Upper lobe of left lung (tissue), 4 donors: ENCODE measurements at regions not wholly inside any gene's neighbourhood (a gene's known extent, or its start where the extent isn't known, plus 50 kb on each side); places are given as distances from the start of the nearest gene placed in this dataset.
"Not testable (repeated sequence)": the region's sequence is repeated elsewhere in the genome, so short reads cannot be mapped to it uniquely, and the experiment has no call there.

Experiments
- CTCF ChIP-seq, 6 experiments: fragments of 450-650 bp in 4 of 6; fragments of 200-600 bp in 2 of 6; sonication (generic) in 2 of 6; IDR thresholded peaks; one replicate each; pipeline ENCODE4 v1.5.1; 2016 to 2019; ENCODE audit warnings: antibody characterized with exemption in 6 of 6
- POLR2A ChIP-seq, 4 donors: fragments of 450-650 bp; IDR thresholded peaks; one replicate each; pipeline ENCODE4 v1.5.1; 2016 to 2017; ENCODE audit warnings: antibody characterized with exemption in 4 of 4, mild to moderate bottlenecking in 2 of 4
- POLR2AphosphoS5 ChIP-seq, 2 donors: sonication (generic); formaldehyde crosslinking; IDR thresholded peaks; one replicate each; pipeline ENCODE4 v1.5.1; 2017; ENCODE audit warnings: antibody characterized with exemption in 2 of 2

DNA sequence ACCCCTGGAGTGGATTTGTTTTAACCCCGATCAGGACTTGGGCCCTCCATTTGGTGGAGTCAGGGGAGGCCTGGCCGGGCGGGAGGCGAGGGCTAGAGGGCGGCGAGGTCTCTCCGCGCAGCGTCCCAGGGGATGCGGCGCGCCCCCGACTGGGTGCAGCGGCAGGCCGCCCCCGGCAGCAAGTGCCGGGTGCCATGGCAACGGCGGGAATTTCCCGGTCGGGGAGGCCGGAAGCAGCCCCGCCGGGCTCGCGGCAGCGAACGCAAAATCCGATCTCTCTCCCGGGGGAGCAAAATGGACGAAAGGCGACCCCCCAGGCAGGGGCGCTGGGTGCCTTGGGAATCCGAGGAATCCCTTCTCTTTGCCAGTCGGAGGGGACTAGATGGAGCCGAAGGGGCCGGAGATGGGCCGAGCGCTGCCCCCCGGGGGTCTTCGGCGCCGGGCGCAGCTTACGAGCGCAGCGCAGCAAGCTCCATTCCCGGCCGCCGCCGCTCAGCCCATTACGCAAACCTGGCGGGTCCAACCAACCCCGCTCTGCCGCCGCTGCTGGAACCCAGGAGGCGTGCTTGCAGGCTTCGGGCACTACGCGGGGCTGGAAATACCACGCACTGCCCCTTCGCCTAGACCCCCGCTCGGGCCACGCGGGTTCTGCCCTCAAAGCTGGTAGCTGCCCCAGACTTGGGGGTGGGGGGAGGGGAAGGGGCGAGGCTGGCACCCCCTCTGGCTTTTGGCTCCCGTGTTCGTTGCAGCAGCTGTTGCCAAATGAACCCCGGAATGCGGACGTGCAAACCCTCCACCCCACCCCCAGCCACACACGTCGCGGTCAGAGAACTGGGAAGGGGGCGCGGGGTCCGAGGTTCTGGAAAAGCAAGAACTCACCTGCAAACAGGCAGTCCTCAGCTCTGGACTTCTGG lies 73.7 kb upstream of the NBPF8 start:
- peak in 1 of 4 donors; percentile 59 for TF ChIP-seq POLR2A (IDR thresholded peaks at IDR 0.05)
- TF ChIP-seq POLR2AphosphoS5 (IDR thresholded peaks at IDR 0.05), result peak in 1 of 2 donors; percentile 39
- not testable (repeated sequence) for TF ChIP-seq CTCF (IDR thresholded peaks at IDR 0.05)
